Psoas muscle (tissue), 7 donors: ENCODE measurements at regions not wholly inside any gene's neighbourhood (a gene's known extent, or its start where the extent isn't known, plus 50 kb on each side); places are given as distances from the start of the nearest gene placed in this dataset.

Experiments used
- ATAC-seq, 4 donors: fragments of 200-7000 bp; cut with Tn5 transposase; one replicate each; pipeline ENCODE4 v1.9.1; 2020; ENCODE audit warnings: moderate library complexity in 3 of 4, mild to moderate bottlenecking in 2 of 4
- DNase-seq, 2 donors: peaks; one replicate each; pipeline ENCODE4 v3.0.0-alpha.2; 2020
- H3K27ac ChIP-seq: fragments of 200-600 bp; one replicate; pipeline ENCODE4 v1.8.0; 2022
- H3K27me3 ChIP-seq, 3 donors: fragments of 200-600 bp in 1 of 3; one replicate each; pipeline versions ENCODE4 v1.6.1 to v1.8.0; 2013 to 2022; ENCODE audit warnings: low read length in 2 of 3, mild to moderate bottlenecking in 2 of 3, moderate library complexity in 1 of 3; ENCODE audit not compliant: insufficient read depth in 3 of 3
- H3K36me3 ChIP-seq, 2 donors: fragments of 200-600 bp in 1 of 2; one replicate each; pipeline versions ENCODE4 v1.6.1 to v1.8.0; 2013 to 2022; ENCODE audit warnings: low read depth in 1 of 2, mild to moderate bottlenecking in 1 of 2, moderate library complexity in 1 of 2; ENCODE audit not compliant: insufficient read depth in 1 of 2
- H3K4me1 ChIP-seq: fragments of 200-600 bp; one replicate; pipeline ENCODE4 v1.8.0; 2022
- H3K4me3 ChIP-seq: fragments of 200-600 bp; one replicate; pipeline ENCODE4 v1.8.0; 2022; ENCODE audit warnings: mild to moderate bottlenecking
- H3K9me3 ChIP-seq: fragments of 200-600 bp; one replicate; pipeline ENCODE4 v1.8.0; 2022
- WGBS, 3 donors: extraction: QIAGEN DNeasy Blood & Tissue Kit; methylation state at CpG; one replicate each; pipeline versions ENCODE4 v1.1.6 to v1.1.7; 2013; 5-methylcytosine and 5-hydroxymethylcytosine counted together
- intact Hi-C, 2 donors: fragments of 100-400 bp; cut with DNase I; formaldehyde crosslinking; loops; one replicate each; pipeline versions ENCODE4 v1.11.0 to v1.14.2; 2022
- TF ChIP-seq, protein P1 (sequence below): fragments of 200-600 bp; IDR thresholded peaks from one replicate; pipeline ENCODE4 v1.8.0; 2022; ENCODE audit warnings: antibody characterized with exemption
- donor health status: healthy with polysubstance abuse.
- donor health status: DM: no; HTN: no; CAD: no; lungs with moderate emphysema.
- donor health status: Bipolar disorder and iron deficiency.
- donor health status: healthy.
- donor health status: DM: yes; HTN: yes; CAD: no.
- donor health status: DM: no; HTN: no; CAD: no.
- donor health status: DM: yes; HTN: yes; CAD: no.

DNA sequence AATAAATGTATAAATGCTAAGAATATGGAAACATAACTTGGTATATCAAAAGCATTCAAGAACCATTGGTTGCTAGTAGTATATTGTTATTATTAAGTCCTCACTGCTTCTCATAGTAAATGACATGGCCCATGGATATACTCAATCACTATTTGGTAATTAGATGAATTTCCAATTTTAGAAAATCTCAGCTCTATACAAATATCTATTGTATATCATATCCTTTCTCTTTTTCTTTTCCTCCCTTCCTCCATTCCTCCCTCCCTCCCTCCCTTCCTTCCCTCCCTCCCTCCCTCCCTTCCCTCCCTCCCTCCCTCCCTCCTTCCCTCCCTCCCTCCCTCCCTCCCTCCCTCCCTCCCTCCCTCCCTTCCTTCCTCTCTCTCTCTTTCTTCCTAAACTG is 514.4 kb upstream of the LCORL start:
- Histone ChIP-seq H3K36me3 (no peaks in the 10 kb centered on the region), H3K9me3 (no peaks in the 10 kb centered on the region), H3K27me3 (no peaks in the 10 kb centered on the region), H3K4me3 (no peak overlapping the region), H3K4me1 (no peaks in the 10 kb centered on the region), H3K27ac (no peak overlapping the region)
- intact Hi-C loops = no loop called here
- TF ChIP-seq, protein P1, sequence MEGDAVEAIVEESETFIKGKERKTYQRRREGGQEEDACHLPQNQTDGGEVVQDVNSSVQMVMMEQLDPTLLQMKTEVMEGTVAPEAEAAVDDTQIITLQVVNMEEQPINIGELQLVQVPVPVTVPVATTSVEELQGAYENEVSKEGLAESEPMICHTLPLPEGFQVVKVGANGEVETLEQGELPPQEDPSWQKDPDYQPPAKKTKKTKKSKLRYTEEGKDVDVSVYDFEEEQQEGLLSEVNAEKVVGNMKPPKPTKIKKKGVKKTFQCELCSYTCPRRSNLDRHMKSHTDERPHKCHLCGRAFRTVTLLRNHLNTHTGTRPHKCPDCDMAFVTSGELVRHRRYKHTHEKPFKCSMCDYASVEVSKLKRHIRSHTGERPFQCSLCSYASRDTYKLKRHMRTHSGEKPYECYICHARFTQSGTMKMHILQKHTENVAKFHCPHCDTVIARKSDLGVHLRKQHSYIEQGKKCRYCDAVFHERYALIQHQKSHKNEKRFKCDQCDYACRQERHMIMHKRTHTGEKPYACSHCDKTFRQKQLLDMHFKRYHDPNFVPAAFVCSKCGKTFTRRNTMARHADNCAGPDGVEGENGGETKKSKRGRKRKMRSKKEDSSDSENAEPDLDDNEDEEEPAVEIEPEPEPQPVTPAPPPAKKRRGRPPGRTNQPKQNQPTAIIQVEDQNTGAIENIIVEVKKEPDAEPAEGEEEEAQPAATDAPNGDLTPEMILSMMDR = no peak
- DNase-seq (no peak), ATAC-seq (no peak)

DNA sequence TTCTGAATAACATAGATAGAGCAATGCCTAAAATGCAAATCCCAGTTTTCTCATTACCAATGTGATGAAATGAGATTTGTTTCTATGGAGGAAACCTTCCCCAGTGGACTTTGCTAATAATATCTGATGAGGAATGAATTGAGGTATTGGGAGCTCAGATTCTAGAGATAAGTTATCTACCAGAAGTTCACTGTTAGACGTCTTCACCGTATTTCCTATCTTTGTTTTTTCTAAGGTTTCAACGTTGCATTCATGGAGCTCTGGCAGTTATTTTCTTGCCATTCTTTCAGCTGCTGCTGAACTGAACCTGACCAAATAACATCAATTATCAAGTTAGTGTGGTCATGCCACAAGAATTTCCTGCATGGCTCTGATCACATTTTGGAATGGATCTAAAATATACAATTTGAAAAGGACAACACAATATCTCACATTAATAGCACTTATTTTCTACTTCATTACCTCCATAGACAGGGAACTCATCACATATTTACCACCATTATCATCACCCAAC is 511.8 kb upstream of the LCORL start:
- Histone ChIP-seq H3K27me3 (no peaks in the 10 kb centered on the region), H3K27ac (no peak overlapping the region), H3K9me3 (no peaks in the 10 kb centered on the region), H3K36me3 (no peaks in the 10 kb centered on the region), H3K4me1 (no peaks in the 10 kb centered on the region), H3K4me3 (no peak overlapping the region)
- TF ChIP-seq, protein P1 = no peak
- intact Hi-C loops = no loop called here
- ATAC-seq (no peak), DNase-seq (no peak)
- WGBS, 3 donors = 34 to 59% (median 45%) methylated on average over 3 of the region's 3 CpGs

DNA sequence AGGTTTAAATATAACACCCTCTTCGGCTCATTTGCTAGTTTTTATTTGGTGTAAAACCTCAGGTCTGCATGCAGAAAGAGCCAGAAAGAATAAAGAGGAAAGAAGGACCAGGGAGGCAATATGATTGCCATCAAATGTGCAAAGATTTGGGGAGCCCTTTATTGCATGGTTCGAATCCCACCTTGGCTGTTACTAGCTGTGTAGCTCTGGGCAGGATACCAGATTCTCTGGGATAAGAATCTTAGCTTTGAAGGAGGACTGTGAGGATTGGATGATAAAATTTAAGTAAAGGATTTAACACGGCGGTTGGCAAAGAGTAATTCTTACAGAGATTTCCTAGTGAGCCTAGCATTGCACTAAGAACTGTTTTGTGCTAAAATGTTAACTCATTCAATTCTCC is 510.2 kb upstream of the LCORL start:
- 77 to 86% (median 82%) methylated on average over 4 of the region's 4 CpGs for WGBS, 3 donors
- ATAC-seq = no peak
- TF ChIP-seq, protein P1 = no peak

DNA sequence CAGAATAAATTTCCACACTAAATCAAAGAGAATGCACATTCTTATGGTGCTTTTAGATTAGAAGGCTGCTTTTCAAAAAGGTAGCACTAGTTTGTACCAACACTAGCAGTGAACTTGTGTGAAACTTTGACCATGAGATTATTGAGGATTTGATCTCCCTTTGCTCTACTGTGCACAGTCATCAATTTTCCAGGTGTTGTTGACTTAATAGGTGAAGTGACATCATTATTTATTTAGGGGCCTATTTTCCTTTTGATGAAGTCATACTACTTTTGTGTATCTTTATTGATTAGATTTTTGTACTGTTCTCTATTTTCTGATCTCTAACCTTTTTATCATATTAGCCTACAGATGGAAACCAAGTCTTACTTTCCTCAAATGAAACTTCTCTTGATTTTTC is 507.9 kb upstream of the LCORL start:
- intact Hi-C loops = no loop called here
- ATAC-seq = no peak
- no peak overlapping the region for H3K4me3 ChIP-seq
- no peaks in the 10 kb centered on the region for H3K27me3 ChIP-seq
- no peak overlapping the region for H3K27ac ChIP-seq
- no peak for DNase-seq
- TF ChIP-seq, protein P1 = no peak
- H3K4me1 ChIP-seq = no peaks in the 10 kb centered on the region
- H3K9me3 ChIP-seq = no peaks in the 10 kb centered on the region
- no peaks in the 10 kb centered on the region for H3K36me3 ChIP-seq

More for the DNA sequence above, 510.2 kb upstream of the LCORL start:
- Histone ChIP-seq H3K9me3 (no peaks in the 10 kb centered on the region), H3K4me3 (no peak overlapping the region), H3K27ac (no peak overlapping the region), H3K36me3 (no peaks in the 10 kb centered on the region), H3K27me3 (no peaks in the 10 kb centered on the region), H3K4me1 (no peaks in the 10 kb centered on the region)
- intact Hi-C loops = no loop called here
- DNase-seq = no peak

DNA sequence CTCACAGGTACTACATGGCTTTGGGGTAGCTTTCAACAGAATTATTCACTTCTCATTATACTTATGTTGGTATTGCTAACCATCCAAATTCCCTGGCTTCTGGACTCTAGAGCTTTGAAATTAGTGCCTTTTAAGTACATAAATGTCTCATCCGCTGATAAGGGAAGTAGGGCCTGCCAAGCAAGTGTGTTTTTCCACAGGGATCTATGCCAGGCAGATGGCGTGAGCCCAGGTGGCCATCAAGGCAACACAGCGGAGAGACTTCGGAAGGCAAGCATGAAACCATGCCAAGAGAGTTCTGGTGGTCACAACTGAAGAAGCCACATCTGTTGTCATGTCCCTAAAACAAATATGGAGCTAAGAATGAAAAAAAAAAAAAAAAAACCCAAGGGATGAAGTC is 503.1 kb upstream of the LCORL start:
- TF ChIP-seq, protein P1 = no peak
- Histone ChIP-seq H3K27me3 (no peaks in the 10 kb centered on the region), H3K9me3 (no peaks in the 10 kb centered on the region), H3K27ac (no peak overlapping the region), H3K4me1 (no peaks in the 10 kb centered on the region), H3K4me3 (no peak overlapping the region), H3K36me3 (no peaks in the 10 kb centered on the region)
- no peak for DNase-seq
- intact Hi-C loops = no loop called here
- 67 to 70% (median 68%) methylated on average over 4 of the region's 4 CpGs for WGBS, 3 donors
- ATAC-seq = no peak
